GM21737 (cell line): ENCODE measurements at regions not wholly inside any gene's neighbourhood (a gene's known extent, or its start where the extent isn't known, plus 50 kb on each side); places are given as distances from the start of the nearest gene placed in this dataset.
"Not testable (repeated sequence)": the region's sequence is repeated elsewhere in the genome, so short reads cannot be mapped to it uniquely, and the experiment has no call there.

Experiments used
- ATAC-seq: cut with Tn5 transposase; IDR thresholded peaks from one replicate; pipeline ENCODE4 v1.9.1; 2021; ENCODE audit warnings: mild to moderate bottlenecking, moderate library complexity; ENCODE audit not compliant: unreplicated experiment

DNA sequence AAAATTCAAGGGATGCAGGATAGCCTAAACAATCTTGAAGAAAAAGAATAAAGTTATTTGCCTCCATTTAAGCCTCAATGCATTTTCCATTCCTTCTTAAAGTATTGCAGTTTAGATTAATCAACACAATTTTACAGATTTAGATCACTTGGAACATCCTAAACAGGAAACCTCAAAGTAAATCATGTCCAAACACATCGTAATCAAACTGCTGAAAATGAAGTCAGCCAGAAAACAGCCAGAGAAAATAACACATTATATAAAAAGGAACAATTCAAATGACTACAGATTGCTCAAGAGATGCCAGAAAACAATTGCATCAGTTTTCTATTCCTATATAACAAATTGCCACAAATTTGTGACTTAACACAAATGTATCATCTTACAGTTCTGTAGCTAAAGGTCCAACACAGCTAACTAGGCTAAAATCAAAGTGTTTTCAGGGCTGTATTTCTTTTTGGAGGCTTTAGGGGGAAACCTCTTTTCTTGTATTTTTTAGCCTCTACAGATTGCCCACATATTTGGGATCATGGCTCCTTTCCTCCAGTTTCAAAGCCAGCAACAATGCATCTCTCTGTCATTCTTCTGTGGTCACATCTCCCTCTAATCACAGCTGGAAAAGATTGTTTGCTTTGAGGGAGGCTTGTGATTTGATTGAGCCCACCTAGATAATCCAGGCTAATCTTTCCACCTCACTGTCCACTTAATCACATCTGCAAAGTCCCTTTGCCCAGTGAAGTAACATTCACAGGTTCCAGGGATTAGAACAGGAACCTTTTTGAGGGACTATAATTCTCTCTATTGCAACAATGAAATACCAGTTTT, 543.3 kb upstream of the UBE2E2 start:
- no peak for ATAC-seq

DNA sequence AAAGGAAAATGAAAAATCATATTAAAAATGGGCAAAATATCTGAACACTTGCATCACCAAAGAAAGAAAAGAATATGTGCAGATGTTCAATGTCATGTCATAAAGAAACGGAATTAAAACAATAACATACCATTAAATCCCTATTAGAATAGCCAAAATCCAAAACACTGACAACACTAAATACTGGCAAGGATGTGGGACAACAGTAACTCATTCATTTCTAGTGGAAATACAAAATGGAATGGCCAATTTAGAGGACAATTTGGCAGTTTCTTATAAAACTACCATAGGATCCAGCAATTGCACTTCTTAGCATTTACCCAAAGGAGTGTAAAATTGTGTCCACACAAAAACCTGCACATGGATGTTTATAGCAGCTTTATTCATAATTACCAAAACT, 542.5 kb upstream of the UBE2E2 start:
- ATAC-seq, result no peak

DNA sequence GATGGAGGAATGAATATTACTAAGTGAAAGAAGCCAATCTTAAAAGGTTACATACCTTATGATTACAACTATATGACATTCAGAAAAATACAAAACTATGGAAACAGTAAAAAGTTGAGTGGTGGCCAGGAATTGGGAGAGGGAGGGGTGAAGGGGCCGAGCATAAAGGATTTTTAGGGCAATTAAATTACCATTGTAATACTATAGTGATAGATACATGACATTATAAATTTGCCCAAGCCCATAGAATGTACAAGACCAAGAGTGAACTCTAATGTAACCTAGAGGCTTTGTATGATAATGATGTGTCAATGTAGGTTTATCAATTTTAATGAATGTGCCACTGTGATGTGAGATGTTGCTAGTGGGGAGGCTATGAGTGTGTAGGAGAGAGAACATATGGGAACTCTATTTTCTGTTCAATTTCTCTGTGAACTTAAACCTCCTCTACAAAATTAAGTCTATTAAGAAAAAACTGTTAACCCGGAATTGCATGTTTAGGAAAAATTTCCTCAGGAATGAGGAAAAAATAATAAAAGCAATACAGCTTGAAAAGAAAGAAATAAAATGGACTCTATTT, 541.9 kb upstream of the UBE2E2 start:
- no peak for ATAC-seq

GRCh38 chr3:22665528-22665927, 537.6 kb upstream of the UBE2E2 start:
- ATAC-seq, result no peak

DNA sequence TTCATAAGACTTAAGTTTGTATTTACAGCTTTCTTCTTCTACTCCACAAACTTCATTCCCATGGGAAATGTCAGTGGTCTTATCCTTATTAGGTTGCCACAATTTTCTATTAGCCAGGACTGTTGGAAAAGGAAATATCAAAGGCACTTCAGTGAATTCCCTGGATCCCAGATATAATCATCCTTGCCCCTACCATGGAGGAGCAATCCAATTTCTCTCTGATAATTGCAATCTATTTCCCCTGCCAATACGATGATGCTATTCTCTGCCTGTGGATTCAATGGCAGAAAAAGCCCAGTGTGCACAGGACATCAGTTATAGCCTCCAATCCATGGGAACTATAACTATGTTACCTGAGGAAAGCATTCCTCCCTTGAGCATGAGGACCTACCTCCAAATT, 536.4 kb upstream of the UBE2E2 start:
- ATAC-seq, result no peak

GRCh38 chr3:22671848-22672247, 531.3 kb upstream of the UBE2E2 start:
- no peak for ATAC-seq

- no peak for ATAC-seq
These were observed 518.4 kb upstream of the UBE2E2 start for GRCh38 chr3:22684739-22685138.

GRCh38 chr3:22685597-22685996, 517.5 kb upstream of the UBE2E2 start:
- no peak for ATAC-seq

- no peak for ATAC-seq
These were observed 511.7 kb upstream of the UBE2E2 start for GRCh38 chr3:22691407-22691806.

DNA sequence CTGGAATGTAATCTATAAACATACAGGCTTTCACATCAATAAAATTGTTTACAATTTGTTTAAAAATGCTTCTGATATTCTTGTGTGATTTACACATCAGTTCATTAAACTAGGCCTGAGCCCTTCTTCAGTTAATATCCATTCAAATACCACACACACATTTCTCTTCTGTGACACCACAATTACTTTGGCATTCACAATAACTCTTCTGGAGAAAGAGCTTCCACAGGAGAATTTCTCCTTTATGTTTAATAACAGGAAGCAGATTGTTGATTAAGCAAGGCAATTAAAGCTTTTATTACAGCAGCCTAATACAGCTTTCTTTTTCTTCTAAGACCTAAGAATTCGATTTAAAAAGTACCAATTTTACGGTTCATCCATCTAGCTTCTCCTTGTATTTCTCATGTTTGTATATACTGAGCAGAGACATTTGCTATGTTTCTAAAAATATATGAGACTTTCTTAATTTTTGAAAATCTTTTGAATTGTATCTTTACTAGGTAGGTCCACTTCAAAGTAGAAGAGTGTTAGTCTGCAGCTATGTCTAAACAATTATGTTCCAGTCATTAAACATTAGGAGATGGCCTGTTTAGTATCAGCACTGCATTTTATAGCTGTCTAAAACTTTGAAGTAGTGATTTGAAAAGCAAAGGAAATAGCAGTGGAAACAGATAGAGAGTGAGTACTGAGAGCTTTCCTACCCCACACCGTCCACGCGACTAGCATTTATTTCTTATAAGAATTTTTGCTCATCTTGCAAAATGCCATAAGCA, 511.1 kb upstream of the UBE2E2 start:
- ATAC-seq, result no peak

DNA sequence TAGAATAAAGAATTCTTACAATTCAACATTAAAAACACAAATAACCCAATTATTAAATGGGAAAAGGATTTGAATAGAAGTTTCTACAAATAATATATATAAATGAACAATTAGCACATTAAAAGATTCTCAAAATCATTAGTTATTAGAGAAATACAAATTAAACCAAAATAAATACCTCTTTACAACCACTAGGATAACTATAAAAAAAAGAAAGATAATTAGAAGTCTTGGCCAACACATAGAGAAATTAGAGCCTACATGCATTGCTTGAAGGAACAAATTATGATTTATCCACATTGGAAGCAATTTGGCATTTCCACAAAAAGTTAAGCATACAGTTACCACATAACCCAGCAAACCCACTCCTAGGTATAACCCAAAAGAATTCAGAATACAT, 502.3 kb upstream of the UBE2E2 start:
- ATAC-seq, result no peak

DNA sequence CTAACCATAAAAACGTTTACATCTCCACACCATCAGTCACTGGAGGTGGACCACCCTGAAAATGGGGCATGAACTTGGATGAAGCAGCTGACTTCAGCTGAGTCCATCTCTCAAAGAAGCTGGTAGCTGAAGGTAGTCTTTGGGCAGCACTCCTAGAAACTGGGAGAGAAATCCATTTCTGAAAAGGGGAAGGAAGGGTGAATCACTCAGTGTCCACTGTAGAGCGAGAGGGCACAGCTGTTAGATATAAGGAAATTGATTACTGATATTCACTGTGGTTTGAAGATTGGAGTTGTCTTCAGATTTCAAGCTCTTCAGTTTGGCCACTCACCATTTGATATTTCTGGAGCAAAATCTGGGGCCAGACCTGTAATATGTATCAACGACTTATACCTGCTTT, 499.0 kb upstream of the UBE2E2 start:
- no peak for ATAC-seq

- ATAC-seq, result no peak
These were observed 498.4 kb upstream of the UBE2E2 start for GRCh38 chr3:22704571-22705354.

- ATAC-seq, result not testable (repeated sequence)
These were observed 496.2 kb upstream of the UBE2E2 start for GRCh38 chr3:22706922-22707321.

GRCh38 chr3:22713936-22714335, 489.2 kb upstream of the UBE2E2 start:
- no peak for ATAC-seq

- no peak for ATAC-seq
These were observed 488.4 kb upstream of the UBE2E2 start for GRCh38 chr3:22714749-22715148.

DNA sequence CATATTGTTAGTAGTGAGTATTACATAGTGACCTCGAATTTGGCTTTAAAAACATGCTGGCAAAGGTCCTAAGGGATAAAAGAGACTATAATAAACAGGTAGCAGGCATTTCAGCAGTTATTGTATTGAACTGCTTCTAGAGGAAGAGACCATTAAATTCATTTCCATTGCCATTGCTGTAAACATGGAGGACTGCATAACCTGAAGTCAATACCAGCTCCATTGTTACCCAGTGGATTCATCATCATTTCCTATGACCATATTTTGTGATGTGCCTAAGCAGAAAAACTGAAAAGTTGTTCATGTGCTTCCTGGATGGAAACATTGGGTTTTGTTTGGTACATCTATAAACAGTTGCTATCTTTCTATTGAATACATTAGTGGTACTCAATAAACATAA, 482.5 kb upstream of the UBE2E2 start:
- no peak for ATAC-seq

GRCh38 chr3:22724420-22724819, 478.7 kb upstream of the UBE2E2 start:
- ATAC-seq, result no peak

GRCh38 chr3:22728406-22728805, 474.7 kb upstream of the UBE2E2 start:
- no peak for ATAC-seq

DNA sequence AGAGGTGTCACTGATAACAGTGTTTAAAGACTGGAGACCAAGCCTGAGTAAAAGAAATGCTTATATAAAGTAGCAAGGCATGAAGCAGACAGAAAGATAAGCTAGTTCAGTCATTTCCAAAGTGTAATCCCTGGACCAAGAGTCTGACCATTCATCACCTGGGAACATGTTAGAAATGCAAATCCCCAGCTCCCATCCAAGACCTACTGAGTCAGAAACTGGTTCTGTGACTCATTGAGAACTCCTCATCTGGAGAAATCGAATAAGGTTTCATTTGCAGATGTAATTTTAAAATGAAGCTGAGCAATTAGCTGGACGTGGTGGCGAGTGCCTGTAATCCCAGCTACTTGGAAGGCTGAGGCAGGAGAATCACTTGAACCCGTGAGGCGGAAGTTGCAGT, 473.9 kb upstream of the UBE2E2 start:
- no peak for ATAC-seq

DNA sequence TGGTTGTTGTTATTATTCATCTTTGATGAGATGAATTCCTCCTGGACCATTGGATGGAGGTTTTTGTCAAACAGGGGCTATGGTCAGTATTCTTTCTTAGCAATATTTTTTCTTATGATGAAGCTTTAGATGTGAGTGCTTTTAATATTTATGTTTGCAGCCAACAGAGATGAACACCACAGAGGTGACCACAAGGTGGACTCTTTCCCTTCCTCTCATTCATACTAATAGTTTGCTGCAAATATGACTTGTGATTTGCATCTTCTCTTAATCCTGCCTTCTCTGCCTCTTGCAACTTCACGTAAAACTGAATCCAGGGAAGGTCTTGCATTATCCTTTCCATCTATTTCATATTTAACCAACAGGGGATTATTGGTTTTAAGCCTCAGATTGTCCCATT, 473.1 kb upstream of the UBE2E2 start:
- ATAC-seq, result no peak
